Heart left ventricle (tissue), 13 donors: ENCODE measurements at regions not wholly inside any gene's neighbourhood (a gene's known extent, or its start where the extent isn't known, plus 50 kb on each side); places are given as distances from the start of the nearest gene placed in this dataset.

ENCODE experiments used
- CTCF ChIP-seq, 12 donors: fragments of 200-600 bp; sonication (generic) in 4 of 12; IDR thresholded peaks; one replicate each; pipeline versions ENCODE4 v1.5.0 to v1.8.0; 2018 to 2022; ENCODE audit warnings: antibody characterized with exemption in 12 of 12, mild to moderate bottlenecking in 5 of 12
- POLR2A ChIP-seq, 2 donors: fragments of 450-650 bp; IDR thresholded peaks; one replicate each; pipeline ENCODE4 v1.6.1; 2017; ENCODE audit warnings: antibody characterized with exemption in 2 of 2, mild to moderate bottlenecking in 2 of 2, moderate library complexity in 2 of 2
- donor health status: ischemic (EF 13 %, LVEDD 7.1; RV severe dilation, severe dysfunction).
- donor health status: DM: no; HTN: yes; CAD: no.
- donor health status: DM: no; HTN: no; CAD: no.
- donor health status: ischemic (EF 25% LVEDD 6.9; RV normal size, moderate dysfunction).
- donor health status: ischemic (EF 25% LVEDD 5.7; RV mildly dilated, moderate dysfunction).
- donor health status: ischemic (EF 35%, LVEDD 5.7; RV mildly dilated, moderate dysfunction).
- donor health status: nonischemic (EF 11% LVEDD 7.7; RV severe dilation, severe dysfunction).
- donor health status: DM: yes; HTN: yes; CAD: no.
- donor health status: PGD.
- donor health status: ischemic (EF 29% LVEDD 5.4; RV normal size, mild dysfunction).
- donor health status: nonischemic (EF 23%, LVEDD 6.1; RV moderate dilation, normal function).

- TF ChIP-seq POLR2A (IDR thresholded peaks at IDR 0.05): no peak
- TF ChIP-seq CTCF (IDR thresholded peaks at IDR 0.05): no peak
Measured at GRCh38 chr15:85306946-85307686, 73.3 kb upstream of the AKAP13 start.
